ENCODE measurements at regions not wholly inside any gene's neighbourhood (a gene's known extent, or its start where the extent isn't known, plus 50 kb on each side); places are given as distances from the start of the nearest gene placed in this dataset.

DNA sequence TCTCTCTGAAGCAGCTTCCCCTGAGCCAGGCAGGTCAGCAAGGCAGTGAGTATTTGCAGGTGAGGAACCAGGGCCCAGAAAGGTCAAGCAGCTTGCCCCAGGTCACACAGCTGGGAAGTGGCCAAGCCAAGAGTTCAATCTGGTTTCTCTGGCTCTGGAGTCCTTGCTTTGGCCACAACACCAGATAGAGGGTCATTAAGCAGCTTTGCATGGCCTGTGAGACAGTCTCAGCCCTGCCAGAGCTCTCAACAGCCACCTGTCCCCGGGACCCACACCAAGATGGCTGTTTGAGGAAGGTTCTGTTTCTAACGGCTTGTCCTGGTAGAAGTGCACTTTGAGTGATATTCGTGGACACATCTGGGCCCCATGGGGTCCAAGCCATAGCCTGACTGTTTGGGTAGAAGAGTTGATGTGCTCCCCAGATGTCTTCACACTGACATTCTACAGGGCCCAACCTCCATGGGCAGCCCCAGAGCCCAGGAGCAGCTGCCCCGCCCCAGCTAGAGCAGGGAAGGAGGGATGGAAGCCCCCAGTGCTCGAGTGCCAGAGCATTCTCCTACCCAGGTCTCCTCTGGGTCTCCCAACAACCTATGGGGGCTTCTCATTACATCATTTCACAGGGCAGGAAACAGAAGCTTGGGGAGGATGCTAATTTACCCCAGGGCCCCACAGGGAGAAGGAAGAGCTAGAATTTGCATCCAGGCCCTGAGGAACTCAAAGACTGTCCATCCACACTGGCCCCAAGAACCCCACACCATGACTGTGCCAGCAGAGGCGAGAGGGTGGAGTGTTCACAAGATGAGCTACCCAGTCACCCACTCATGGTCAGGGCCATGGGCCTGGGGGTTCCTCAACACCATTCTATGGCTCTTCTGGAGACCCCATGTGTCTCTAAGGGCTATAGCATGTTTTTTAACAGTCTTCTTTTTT is 107.3 kb upstream of the CDH5 start:
- Histone ChIP-seq H3K27ac (no peak overlapping the region), H3K9me3 (no peaks in the 10 kb centered on the region), H3K4me3 (no peak overlapping the region), H3K4me1 (peaks cover 24% of the 10 kb centered on the region), H3K27me3 (no peaks in the 10 kb centered on the region), H3K36me3 (no peaks in the 10 kb centered on the region)
- TF ChIP-seq, protein P1, sequence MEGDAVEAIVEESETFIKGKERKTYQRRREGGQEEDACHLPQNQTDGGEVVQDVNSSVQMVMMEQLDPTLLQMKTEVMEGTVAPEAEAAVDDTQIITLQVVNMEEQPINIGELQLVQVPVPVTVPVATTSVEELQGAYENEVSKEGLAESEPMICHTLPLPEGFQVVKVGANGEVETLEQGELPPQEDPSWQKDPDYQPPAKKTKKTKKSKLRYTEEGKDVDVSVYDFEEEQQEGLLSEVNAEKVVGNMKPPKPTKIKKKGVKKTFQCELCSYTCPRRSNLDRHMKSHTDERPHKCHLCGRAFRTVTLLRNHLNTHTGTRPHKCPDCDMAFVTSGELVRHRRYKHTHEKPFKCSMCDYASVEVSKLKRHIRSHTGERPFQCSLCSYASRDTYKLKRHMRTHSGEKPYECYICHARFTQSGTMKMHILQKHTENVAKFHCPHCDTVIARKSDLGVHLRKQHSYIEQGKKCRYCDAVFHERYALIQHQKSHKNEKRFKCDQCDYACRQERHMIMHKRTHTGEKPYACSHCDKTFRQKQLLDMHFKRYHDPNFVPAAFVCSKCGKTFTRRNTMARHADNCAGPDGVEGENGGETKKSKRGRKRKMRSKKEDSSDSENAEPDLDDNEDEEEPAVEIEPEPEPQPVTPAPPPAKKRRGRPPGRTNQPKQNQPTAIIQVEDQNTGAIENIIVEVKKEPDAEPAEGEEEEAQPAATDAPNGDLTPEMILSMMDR (IDR thresholded peaks at IDR 0.05) = no peak
- DNase-seq (ENCODE audit: low spot score in 2 of 2) = peak in 1 of 2 donors; percentile 55
- WGBS = 94% methylated on average over 5 of the region's 6 CpGs

DNA sequence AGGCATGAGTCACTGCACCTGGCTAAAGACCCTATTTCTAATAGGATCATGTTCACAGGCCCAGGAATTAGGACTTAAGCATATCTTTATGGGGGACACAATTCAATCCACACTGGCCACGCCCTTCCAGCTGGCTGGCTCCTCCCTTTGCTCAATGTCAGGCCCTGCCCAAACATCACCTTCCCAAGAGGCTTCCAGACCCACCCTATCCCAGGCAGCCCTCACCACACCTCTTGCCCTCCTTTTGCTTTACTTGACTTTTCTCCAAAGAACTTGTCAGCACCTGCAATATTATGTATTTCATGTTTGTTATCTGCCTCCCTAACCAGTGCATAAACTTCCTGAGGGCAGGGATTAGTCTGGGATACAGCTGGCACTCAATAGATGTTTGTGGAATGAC is 109.6 kb upstream of the CDH5 start:
- Histone ChIP-seq H3K4me3 (no peak overlapping the region), H3K4me1 (peaks cover 4% of the 10 kb centered on the region), H3K27me3 (no peaks in the 10 kb centered on the region), H3K36me3 (no peaks in the 10 kb centered on the region), H3K9me3 (no peaks in the 10 kb centered on the region), H3K27ac (no peak overlapping the region)
- TF ChIP-seq POLR2AphosphoS5 (IDR thresholded peaks at IDR 0.05) (no peak), EP300 (IDR thresholded peaks at IDR 0.05) (no peak), POLR2A (IDR thresholded peaks at IDR 0.05) (no peak)
- TF ChIP-seq, protein P1 (IDR thresholded peaks at IDR 0.05) = no peak
- DNase-seq (ENCODE audit: low spot score in 2 of 2) = peak in 1 of 2 donors; percentile 16
- 65% methylated on average over 1 of the region's 1 CpG for WGBS

DNA sequence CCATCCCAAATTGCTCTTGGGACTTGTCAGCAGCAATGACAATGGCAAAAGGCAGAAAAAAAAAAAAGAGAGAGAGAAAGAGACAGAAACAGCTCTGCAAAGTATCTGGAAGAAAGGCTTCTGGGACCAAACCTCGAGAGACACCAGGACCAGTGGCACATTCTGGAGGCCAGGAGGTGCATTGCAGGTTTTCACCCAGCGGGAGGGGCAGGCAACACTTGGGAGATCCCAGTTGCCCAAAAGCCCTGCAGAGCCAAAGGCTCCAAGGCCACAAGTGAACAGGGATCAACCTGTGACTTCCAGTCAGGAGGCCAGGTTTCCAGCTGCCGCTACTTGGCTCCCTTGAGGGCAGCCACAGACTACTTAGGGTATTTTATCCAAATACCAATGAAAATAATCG is 110.8 kb upstream of the CDH5 start:
- H3K4me3 ChIP-seq = no peak overlapping the region
- TF ChIP-seq, protein P1 (IDR thresholded peaks at IDR 0.05) = no peak
- TF ChIP-seq EP300 (IDR thresholded peaks at IDR 0.05) = no peak
- no peak for TF ChIP-seq POLR2A (IDR thresholded peaks at IDR 0.05)
- no peak for TF ChIP-seq POLR2AphosphoS5 (IDR thresholded peaks at IDR 0.05)
- no peaks in the 10 kb centered on the region for H3K36me3 ChIP-seq
- no peaks in the 10 kb centered on the region for H3K27me3 ChIP-seq
- no peak overlapping the region for H3K27ac ChIP-seq
- no peaks in the 10 kb centered on the region for H3K9me3 ChIP-seq
- DNase-seq (ENCODE audit: low spot score in 2 of 2) = no peak
- 74% methylated on average over 4 of the region's 4 CpGs for WGBS
- H3K4me1 ChIP-seq = peaks cover 12% of the 10 kb centered on the region

DNA sequence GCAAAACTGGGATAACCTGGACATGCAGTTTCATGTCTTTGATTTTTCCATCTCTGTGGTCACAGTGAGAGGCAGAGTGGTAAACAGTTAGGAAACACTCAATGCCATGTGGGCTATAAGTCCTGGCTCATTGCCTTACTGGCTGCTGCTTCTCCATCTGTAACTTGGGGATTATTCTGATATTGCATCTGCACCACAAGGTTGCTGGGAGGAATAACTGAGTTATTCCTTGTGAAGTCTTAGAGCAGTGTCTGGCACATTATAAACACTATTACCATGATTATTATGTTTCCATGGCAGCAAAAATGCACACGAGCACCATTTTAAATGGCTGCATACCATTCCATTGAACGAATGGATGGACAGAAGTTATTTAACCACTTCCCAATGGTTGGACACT is 111.7 kb upstream of the CDH5 start:
- Histone ChIP-seq H3K9me3 (no peaks in the 10 kb centered on the region), H3K4me3 (no peak overlapping the region), H3K27me3 (no peaks in the 10 kb centered on the region), H3K27ac (no peak overlapping the region), H3K36me3 (no peaks in the 10 kb centered on the region), H3K4me1 (peaks cover 18% of the 10 kb centered on the region)
- DNase-seq (ENCODE audit: low spot score in 2 of 2) = no peak
- TF ChIP-seq POLR2A (IDR thresholded peaks at IDR 0.05) (no peak), EP300 (IDR thresholded peaks at IDR 0.05) (no peak), POLR2AphosphoS5 (IDR thresholded peaks at IDR 0.05) (no peak)
- TF ChIP-seq, protein P1 (IDR thresholded peaks at IDR 0.05) = no peak
- WGBS = 65% methylated on average over 2 of the region's 2 CpGs

DNA sequence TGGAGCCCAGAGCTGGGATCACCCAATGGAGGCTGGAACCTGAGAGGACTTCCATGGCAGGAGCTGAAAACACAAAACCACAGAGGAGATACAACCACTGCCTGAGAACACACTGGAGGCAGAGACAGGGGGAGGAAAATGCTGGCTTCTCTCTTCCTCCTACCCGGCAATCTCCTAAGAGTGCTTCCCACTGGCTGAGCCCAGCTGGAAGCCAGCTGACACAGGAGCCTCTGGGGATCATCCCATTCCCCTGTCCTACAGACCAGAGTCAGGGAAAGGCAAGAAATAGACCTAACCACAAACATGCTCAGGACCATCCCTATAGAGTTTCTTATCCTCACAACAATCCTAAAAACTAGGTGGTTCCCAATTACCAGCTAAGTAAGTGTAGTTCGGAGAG is 112.4 kb upstream of the CDH5 start:
- Histone ChIP-seq H3K36me3 (no peaks in the 10 kb centered on the region), H3K4me1 (peaks cover 18% of the 10 kb centered on the region), H3K4me3 (no peak overlapping the region), H3K27ac (no peak overlapping the region), H3K27me3 (no peaks in the 10 kb centered on the region), H3K9me3 (no peaks in the 10 kb centered on the region)
- DNase-seq (ENCODE audit: low spot score in 2 of 2) = no peak
- TF ChIP-seq, protein P1 (IDR thresholded peaks at IDR 0.05) = no peak
- no peak for TF ChIP-seq POLR2A (IDR thresholded peaks at IDR 0.05)
- no peak for TF ChIP-seq EP300 (IDR thresholded peaks at IDR 0.05)
- WGBS = 74% methylated on average over 2 of the region's 2 CpGs

All from suprapubic skin (tissue), 4 donors.